DMS 273 treated with DMSO at 0.1 percent for 48 hours (cell line): ENCODE measurements at regions not wholly inside any gene's neighbourhood (a gene's known extent, or its start where the extent isn't known, plus 50 kb on each side); places are given as distances from the start of the nearest gene placed in this dataset.

Experiments
- DNase-seq: peaks from one replicate; lab custom pipeline; 2025; lab: John Stamatoyannopoulos, UW

GRCh38 chr12:123077298-123078119 lies 73.4 kb downstream of the PITPNM2 start:
- DNase-seq = no peak

- DNase-seq = no peak
These were observed 74.1 kb downstream of the PITPNM2 start for GRCh38 chr12:123076604-123077297.

GRCh38 chr12:123075646-123076171 lies 75.2 kb downstream of the PITPNM2 start:
- no peak for DNase-seq

GRCh38 chr12:123075087-123075645 lies 75.7 kb downstream of the PITPNM2 start:
- peak; percentile 37 for DNase-seq

GRCh38 chr12:123073962-123074801 lies 76.7 kb downstream of the PITPNM2 start:
- no peak for DNase-seq

GRCh38 chr12:123073292-123073691 lies 77.6 kb downstream of the PITPNM2 start:
- DNase-seq = no peak

- DNase-seq = no peak
These were observed 79.0 kb downstream of the PITPNM2 start for GRCh38 chr12:123071857-123072256.

- DNase-seq = no peak
These were observed 79.6 kb downstream of the PITPNM2 start for GRCh38 chr12:123071099-123071800.

- no peak for DNase-seq
These were observed 80.4 kb downstream of the PITPNM2 start for GRCh38 chr12:123070267-123071081.

GRCh38 chr12:123069436-123070266 lies 81.2 kb downstream of the PITPNM2 start:
- DNase-seq = no peak

- no peak for DNase-seq
These were observed 83.2 kb downstream of the PITPNM2 start for GRCh38 chr12:123067654-123068053.

GRCh38 chr12:123066384-123066710 lies 84.5 kb downstream of the PITPNM2 start:
- DNase-seq = no peak

GRCh38 chr12:123065676-123066383 lies 85.1 kb downstream of the PITPNM2 start:
- DNase-seq = no peak

GRCh38 chr12:123064885-123065619 lies 84.6 kb downstream of the ARL6IP4 start:
- DNase-seq = no peak

GRCh38 chr12:123064366-123064765 lies 83.9 kb downstream of the ARL6IP4 start:
- DNase-seq = no peak

GRCh38 chr12:123063535-123063934 lies 83.1 kb downstream of the ARL6IP4 start:
- no peak for DNase-seq

- no peak for DNase-seq
These were observed 82.4 kb downstream of the ARL6IP4 start for GRCh38 chr12:123062681-123063486.
